Testis (tissue), 2 donors: ENCODE measurements at regions not wholly inside any gene's neighbourhood (a gene's known extent, or its start where the extent isn't known, plus 50 kb on each side); places are given as distances from the start of the nearest gene placed in this dataset.
"Not testable (repeated sequence)": the region's sequence is repeated elsewhere in the genome, so short reads cannot be mapped to it uniquely, and the experiment has no call there.

Experiments
- DNase-seq: peaks from one replicate; pipeline ENCODE4 v3.0.0-alpha.2; 2019
- H3K27ac ChIP-seq, 2 donors: fragments of 200-600 bp; sonication (generic); one replicate each; pipeline ENCODE4 v1.5.1; 2019
- H3K27me3 ChIP-seq: fragments of 200-600 bp; sonication (generic); one replicate; pipeline ENCODE4 v1.5.1; 2019
- H3K36me3 ChIP-seq: fragments of 200-600 bp; sonication (generic); one replicate; pipeline ENCODE4 v1.5.1; 2017; ENCODE audit warnings: low read depth; ENCODE audit errors: missing control alignments
- H3K4me1 ChIP-seq: fragments of 200-600 bp; sonication (generic); one replicate; pipeline ENCODE4 v1.5.1; 2019
- H3K4me3 ChIP-seq, 2 donors: fragments of 200-600 bp; sonication (generic); one replicate each; pipeline ENCODE4 v1.5.1; 2017 to 2019
- H3K9me3 ChIP-seq: fragments of 200-600 bp; sonication (generic); one replicate; pipeline ENCODE4 v1.5.1; 2017
- POLR2A ChIP-seq: fragments of 450-650 bp; IDR thresholded peaks from one replicate; pipeline ENCODE4 v1.6.1; 2017; ENCODE audit warnings: antibody characterized with exemption, mild to moderate bottlenecking, moderate library complexity
- WGBS, 2 donors: methylation state at CpG; one replicate each; pipeline ENCODE4 v1.1.5; 2018; 5-methylcytosine and 5-hydroxymethylcytosine counted together
- intact Hi-C: fragments of 100-400 bp; cut with DNase I; formaldehyde crosslinking; loops from one replicate; pipeline ENCODE4 v1.15.1; 2023; ENCODE audit warnings: low total_unique reads
- TF ChIP-seq, protein P1 (sequence below), 3 experiments: fragments of 450-650 bp in 2 of 3; fragments of 200-600 bp in 1 of 3; sonication (generic) in 1 of 3; IDR thresholded peaks; one replicate each; pipeline ENCODE4 v1.5.1; 2016 to 2019; ENCODE audit warnings: antibody characterized with exemption in 3 of 3, mild to moderate bottlenecking in 2 of 3, moderate library complexity in 1 of 3

DNA sequence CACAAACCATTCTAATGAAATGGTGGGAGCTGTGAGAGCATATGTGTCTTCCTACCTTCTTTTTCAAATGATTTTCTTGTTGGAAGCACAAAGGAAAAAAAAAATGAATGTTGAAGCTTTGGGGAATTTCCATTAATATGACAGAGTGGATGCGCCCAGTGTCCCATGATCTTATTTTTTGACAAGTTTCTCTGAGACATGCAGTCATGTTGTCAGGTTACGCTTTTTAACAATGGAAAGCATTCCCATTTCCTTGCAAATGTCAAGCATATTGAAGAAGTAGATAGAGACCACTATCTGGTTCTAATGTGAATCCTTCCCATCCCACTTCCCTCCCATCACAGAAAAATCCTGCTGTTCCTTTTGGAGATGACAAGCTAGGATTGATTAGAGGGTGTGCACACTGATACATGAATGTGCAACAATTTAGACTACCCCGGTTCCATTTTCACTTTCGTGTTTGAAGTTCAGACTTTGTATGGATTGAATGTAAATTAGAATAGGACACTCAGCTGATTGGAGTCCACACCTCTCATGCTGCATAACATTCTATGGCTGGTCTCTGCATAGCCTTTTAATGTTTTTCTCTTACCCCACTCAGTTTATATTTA lies 919.4 kb downstream of the TLE4 start:
- WGBS, 2 donors: 86 to 89% methylated on average over 4 of the region's 4 CpGs
- intact Hi-C loops: no loop called here

DNA sequence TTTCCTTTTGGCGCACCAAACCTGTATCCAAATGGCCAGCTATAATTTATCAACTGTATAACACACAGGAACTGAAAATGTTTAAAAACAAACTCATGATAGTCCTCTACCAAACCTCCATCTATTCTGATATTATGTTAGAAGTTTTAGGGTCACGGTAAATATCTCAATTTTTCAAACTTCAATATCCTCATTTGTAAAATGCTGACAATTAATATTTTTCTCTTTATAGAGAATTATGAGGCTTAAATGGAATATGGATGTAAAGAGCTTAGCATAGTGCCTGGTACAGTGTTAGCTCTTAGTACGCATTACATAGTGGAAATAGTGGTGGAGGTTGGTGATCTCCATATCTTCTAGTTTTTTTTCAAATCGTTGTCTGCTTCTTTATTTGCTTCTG lies 917.6 kb downstream of the TLE4 start:
- TF ChIP-seq, protein P1, sequence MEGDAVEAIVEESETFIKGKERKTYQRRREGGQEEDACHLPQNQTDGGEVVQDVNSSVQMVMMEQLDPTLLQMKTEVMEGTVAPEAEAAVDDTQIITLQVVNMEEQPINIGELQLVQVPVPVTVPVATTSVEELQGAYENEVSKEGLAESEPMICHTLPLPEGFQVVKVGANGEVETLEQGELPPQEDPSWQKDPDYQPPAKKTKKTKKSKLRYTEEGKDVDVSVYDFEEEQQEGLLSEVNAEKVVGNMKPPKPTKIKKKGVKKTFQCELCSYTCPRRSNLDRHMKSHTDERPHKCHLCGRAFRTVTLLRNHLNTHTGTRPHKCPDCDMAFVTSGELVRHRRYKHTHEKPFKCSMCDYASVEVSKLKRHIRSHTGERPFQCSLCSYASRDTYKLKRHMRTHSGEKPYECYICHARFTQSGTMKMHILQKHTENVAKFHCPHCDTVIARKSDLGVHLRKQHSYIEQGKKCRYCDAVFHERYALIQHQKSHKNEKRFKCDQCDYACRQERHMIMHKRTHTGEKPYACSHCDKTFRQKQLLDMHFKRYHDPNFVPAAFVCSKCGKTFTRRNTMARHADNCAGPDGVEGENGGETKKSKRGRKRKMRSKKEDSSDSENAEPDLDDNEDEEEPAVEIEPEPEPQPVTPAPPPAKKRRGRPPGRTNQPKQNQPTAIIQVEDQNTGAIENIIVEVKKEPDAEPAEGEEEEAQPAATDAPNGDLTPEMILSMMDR (IDR thresholded peaks at IDR 0.05): no peak
- TF ChIP-seq POLR2A: no peak
- H3K36me3 ChIP-seq: no peaks in the 10 kb centered on the region
- no peaks in the 10 kb centered on the region for H3K27me3 ChIP-seq
- WGBS, 2 donors: 93 to 96% methylated on average over 4 of the region's 4 CpGs
- H3K27ac ChIP-seq: no peak overlapping the region
- intact Hi-C loops: no loop called here
- no peaks in the 10 kb centered on the region for H3K4me1 ChIP-seq
- DNase-seq: no peak
- H3K9me3 ChIP-seq: no peaks in the 10 kb centered on the region
- no peak overlapping the region for H3K4me3 ChIP-seq

More for the DNA sequence above, 919.4 kb downstream of the TLE4 start:
- H3K27me3 ChIP-seq: no peaks in the 10 kb centered on the region
- no peak for DNase-seq
- no peak overlapping the region for H3K4me3 ChIP-seq
- no peak overlapping the region for H3K27ac ChIP-seq
- H3K9me3 ChIP-seq: no peaks in the 10 kb centered on the region
- no peak for TF ChIP-seq POLR2A
- TF ChIP-seq, protein P1 (IDR thresholded peaks at IDR 0.05): no peak
- no peaks in the 10 kb centered on the region for H3K4me1 ChIP-seq
- H3K36me3 ChIP-seq: no peaks in the 10 kb centered on the region

DNA sequence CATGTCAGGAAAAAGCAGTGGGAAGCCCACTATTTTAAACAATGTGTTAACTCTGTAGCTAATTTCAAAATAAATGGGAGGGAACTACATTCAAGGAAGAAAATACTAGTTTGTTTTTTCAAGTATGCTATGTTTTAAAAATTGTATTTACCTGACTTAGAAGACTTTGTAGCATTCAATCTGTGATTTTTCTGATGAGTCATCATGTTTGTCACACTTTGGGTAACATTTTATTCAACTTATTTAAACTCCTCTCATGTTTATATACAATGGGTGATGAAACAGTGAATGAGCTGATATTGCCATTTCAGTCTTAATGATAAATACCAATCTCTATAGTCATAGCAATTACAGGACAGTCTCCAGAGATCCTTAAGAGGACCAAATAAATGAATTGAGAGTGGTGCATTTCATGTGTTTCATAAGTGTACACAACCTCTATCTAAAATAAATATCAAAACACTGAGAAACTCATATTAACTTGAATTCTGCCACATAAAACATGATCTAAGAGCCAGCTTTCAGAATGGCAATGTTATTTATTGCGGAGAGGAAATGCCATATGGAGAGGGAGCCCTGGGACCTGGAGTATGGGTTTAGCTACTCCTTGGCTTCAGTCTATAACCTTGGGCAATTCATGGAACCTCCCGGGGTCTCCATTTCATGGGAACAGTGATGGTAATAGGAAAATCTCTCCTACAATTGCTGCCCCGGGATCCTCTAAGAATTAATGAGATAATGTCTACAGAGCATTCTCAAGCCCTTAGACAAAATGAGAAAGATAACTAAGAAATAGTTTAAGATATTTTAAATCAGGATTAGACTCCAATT lies 913.9 kb downstream of the TLE4 start:
- WGBS, 2 donors: 75 to 80% methylated on average over 3 of the region's 3 CpGs
- no peak for TF ChIP-seq POLR2A
- TF ChIP-seq, protein P1 (IDR thresholded peaks at IDR 0.05): no peak
- Histone ChIP-seq H3K27ac (no peak overlapping the region), H3K36me3 (no peaks in the 10 kb centered on the region), H3K27me3 (no peaks in the 10 kb centered on the region), H3K4me3 (no peak overlapping the region), H3K9me3 (no peaks in the 10 kb centered on the region), H3K4me1 (no peaks in the 10 kb centered on the region)
- DNase-seq: no peak
- intact Hi-C loops: no loop called here

DNA sequence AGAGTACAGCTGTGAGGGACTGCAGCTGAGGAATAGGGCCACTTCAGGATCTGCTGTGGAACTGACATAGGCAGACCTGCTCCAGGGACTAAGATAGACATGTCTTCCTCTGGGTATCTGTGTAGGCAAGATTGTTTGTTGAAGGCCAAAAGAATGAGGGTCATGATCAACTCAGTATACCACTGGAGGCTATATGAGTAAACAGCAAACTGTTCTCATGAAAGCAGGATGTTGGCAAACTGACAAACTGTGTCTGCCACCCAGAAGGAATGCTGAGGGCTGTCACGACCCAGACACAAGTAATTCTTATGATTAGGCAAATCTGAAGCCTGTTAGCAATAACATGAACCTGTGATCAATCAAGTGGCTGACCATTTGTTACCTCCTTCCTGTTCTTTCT lies 910.5 kb downstream of the TLE4 start:
- H3K27me3 ChIP-seq, intact Hi-C loops, H3K36me3 ChIP-seq, H3K4me1 ChIP-seq, H3K27ac ChIP-seq, H3K9me3 ChIP-seq, DNase-seq, H3K4me3 ChIP-seq: not testable (repeated sequence)
- WGBS, 2 donors: 47 to 58% methylated on average over 1 of the region's 1 CpG

- intact Hi-C loops: no loop called here
- TF ChIP-seq POLR2A: no peak
- TF ChIP-seq, protein P1 (IDR thresholded peaks at IDR 0.05): no peak
- no peaks in the 10 kb centered on the region for H3K4me1 ChIP-seq
- no peak for DNase-seq
- no peaks in the 10 kb centered on the region for H3K36me3 ChIP-seq
- no peaks in the 10 kb centered on the region for H3K9me3 ChIP-seq
- H3K27me3 ChIP-seq: no peaks in the 10 kb centered on the region
- no peak overlapping the region for H3K4me3 ChIP-seq
- no peak overlapping the region for H3K27ac ChIP-seq
- 55 to 64% methylated on average over 3 of the region's 3 CpGs for WGBS, 2 donors
Observed at GRCh38 chr9:80467632-80468031, 895.9 kb downstream of the TLE4 start.
